ENCODE measurements at regions not wholly inside any gene's neighbourhood (a gene's known extent, or its start where the extent isn't known, plus 50 kb on each side); places are given as distances from the start of the nearest gene placed in this dataset.

GRCh38 chr20:48523191-48523995, 304.4 kb downstream of the PREX1 start:
- TF ChIP-seq EZH2 (IDR thresholded peaks at IDR 0.05; ENCODE audit: low read depth) (no peak), CTCF (conservative IDR thresholded peaks at IDR 0.05) (no peak)
